Panc1 (cell line): ENCODE measurements at regions not wholly inside any gene's neighbourhood (a gene's known extent, or its start where the extent isn't known, plus 50 kb on each side); places are given as distances from the start of the nearest gene placed in this dataset.

Source experiments
- ATAC-seq: fragments of 200-7000 bp; cut with Tn5 transposase; 2 replicates; pipeline ENCODE4 v1.9.1; 2020; ENCODE audit warnings: mild to moderate bottlenecking, moderate library complexity
- BruUV-seq: library from RNA; stranded (reverse); fragments of 400-500 nt; replicated peaks from 2 replicates; lab custom pipeline; 2021; lab: Mats Ljungman, UMichigan
- CTCF ChIA-PET: fragments of 300-600 bp; sonication (Branson Sonifier 250); formaldehyde crosslinking; loops from one replicate; lab custom pipeline; 2022; ENCODE audit warnings: antibody characterized with exemption; lab: Charles Lee
- POLR2A ChIA-PET: fragments of 300-600 bp; sonication (Branson Sonifier 250); formaldehyde crosslinking; loops from one replicate; lab custom pipeline; 2022; ENCODE audit warnings: antibody characterized with exemption; lab: Charles Lee
- DNase-seq: peaks from one replicate; pipeline ENCODE4 v3.0.0-alpha.2; 2010; ENCODE audit warnings: low read depth, low spot score
- H3K27ac ChIP-seq: 2 replicates; pipeline ENCODE4 v1.5.1; 2011; ENCODE audit warnings: mild to moderate bottlenecking, low read length, inconsistent platforms
- H3K27me3 ChIP-seq: fragments of 200-500 bp; sonication (Bioruptor generic); 2 replicates; pipeline ENCODE4 v1.6.0; 2014; ENCODE audit warnings: low read length, inconsistent platforms; ENCODE audit not compliant: control insufficient read depth, insufficient read depth
- H3K36me3 ChIP-seq: fragments of 200-500 bp; sonication (Bioruptor generic); 2 replicates; pipeline ENCODE4 v1.5.1; 2014; ENCODE audit warnings: inconsistent platforms, mild to moderate bottlenecking, low read length, moderate library complexity; ENCODE audit not compliant: control insufficient read depth, insufficient read depth
- H3K4me1 ChIP-seq: 2 replicates; pipeline ENCODE4 v1.5.1; 2011; ENCODE audit warnings: inconsistent platforms, mild to moderate bottlenecking, low read length, moderate library complexity; ENCODE audit not compliant: control insufficient read depth, insufficient read depth
- H3K4me3 ChIP-seq, 2 experiments: 2 replicates each; pipeline ENCODE4 v1.5.1; 2011 to 2012; ENCODE audit warnings: low read depth in 2 of 2, low read length in 2 of 2, mild to moderate bottlenecking in 2 of 2, inconsistent platforms in 1 of 2, moderate library complexity in 1 of 2
- H3K9me3 ChIP-seq: fragments of 200-500 bp; sonication (Bioruptor generic); 2 replicates; pipeline ENCODE4 v1.5.1; 2014; ENCODE audit warnings: low read depth, mild to moderate bottlenecking, inconsistent platforms, low read length, moderate library complexity; ENCODE audit not compliant: control insufficient read depth, insufficient read depth
- CTCF ChIP-seq: fragments of 450-650 bp; IDR thresholded peaks from 2 replicates; pipeline ENCODE4 v1.5.1; 2017; ENCODE audit warnings: mild to moderate bottlenecking
- POLR2AphosphoS5 ChIP-seq: IDR thresholded peaks from 2 replicates; pipeline ENCODE4 v1.6.1; 2012; ENCODE audit warnings: mild to moderate bottlenecking, low read depth, low read length, moderate library complexity
- REST ChIP-seq, 2 experiments: IDR thresholded peaks; 2 replicates each; pipeline ENCODE4 v1.6.1; 2011 to 2012; ENCODE audit warnings: low read depth in 2 of 2, control low read depth in 1 of 2, low read length in 1 of 2, mild to moderate bottlenecking in 1 of 2, moderate library complexity in 1 of 2; ENCODE audit not compliant: insufficient read depth in 1 of 2
- SIN3A ChIP-seq: IDR thresholded peaks from 2 replicates; pipeline ENCODE4 v1.6.1; 2012; ENCODE audit warnings: low read depth, mild to moderate bottlenecking, low read length, moderate library complexity, borderline replicate concordance; ENCODE audit not compliant: insufficient read depth
- TCF7L2 ChIP-seq: IDR thresholded peaks from 2 replicates; pipeline ENCODE4 v1.6.1; 2011; ENCODE audit warnings: mild to moderate bottlenecking, low read depth, low read length, inconsistent platforms
- in situ Hi-C: cut with HindIII; loops from 2 replicates; pipeline ENCODE4 v1.10.0; 2016; ENCODE audit warnings: low sequenced_read_pairs, low pct_unique_long_range_greater_than_20kb
- intact Hi-C: fragments of 100-400 bp; cut with micrococcal nuclease; formaldehyde crosslinking; loops from one replicate; pipeline ENCODE4 v1.10.0; 2022; ENCODE audit not compliant: unreplicated experiment

- Histone ChIP-seq H3K36me3 (no peaks in the 10 kb centered on the region), H3K9me3 (no peaks in the 10 kb centered on the region), H3K27me3 (no peaks in the 10 kb centered on the region), H3K27ac (no peak overlapping the region), H3K4me1 (peaks cover 5% of the 10 kb centered on the region; the same call in 1 of the 2 replicates), H3K4me3 (no peak overlapping the region)
- in situ Hi-C loops, result no loop called here
- intact Hi-C loops, result no loop called here
- ATAC-seq (no peak), DNase-seq (no peak)
- POLR2A ChIA-PET, result no interaction called here
- TF ChIP-seq POLR2AphosphoS5 (no peak), SIN3A (no peak), CTCF (no peak), TCF7L2 (no peak), REST (IDR thresholded peaks at IDR 0.05; ENCODE audit: insufficient read depth in 1 of 2, low read depth in 2 of 2, low read length in 1 of 2) (no peak)
- CTCF ChIA-PET, result no interaction called here
- no TSS peak for BruUV-seq
These were observed 55.6 kb upstream of the BEND6 start for GRCh38 chr6:56899311-56899710.

GRCh38 chr6:56897789-56898529 lies 56.9 kb upstream of the BEND6 start:
- POLR2A ChIA-PET, result no interaction called here
- Histone ChIP-seq H3K4me1 (peaks cover 5% of the 10 kb centered on the region; the same call in 1 of the 2 replicates), H3K27me3 (no peaks in the 10 kb centered on the region), H3K4me3 (no peak overlapping the region), H3K9me3 (no peaks in the 10 kb centered on the region), H3K27ac (no peak overlapping the region), H3K36me3 (no peaks in the 10 kb centered on the region)
- intact Hi-C loops (no loop called here), in situ Hi-C loops (no loop called here)
- CTCF ChIA-PET, result no interaction called here
- TF ChIP-seq POLR2AphosphoS5 (no peak), SIN3A (no peak), CTCF (no peak), TCF7L2 (no peak), REST (IDR thresholded peaks at IDR 0.05; ENCODE audit: insufficient read depth in 1 of 2, low read depth in 2 of 2, low read length in 1 of 2) (no peak)
- TSS peak; percentile 58 for BruUV-seq
- ATAC-seq (no peak), DNase-seq (no peak)
